ENCODE measurements at regions not wholly inside any gene's neighbourhood (a gene's known extent, or its start where the extent isn't known, plus 50 kb on each side); places are given as distances from the start of the nearest gene placed in this dataset.

GRCh38 chr9:118532592-118532991 is 828.4 kb downstream of the TLR4 start:
- no peak for DNase-seq

- no peak for DNase-seq
Measured at GRCh38 chr9:118533101-118533500, 828.9 kb downstream of the TLR4 start.

GRCh38 chr9:118533850-118534249 is 829.6 kb downstream of the TLR4 start:
- DNase-seq: no peak

- DNase-seq: no peak
Measured at GRCh38 chr9:118536153-118536552, 832.0 kb downstream of the TLR4 start.

GRCh38 chr9:118538959-118539358 is 830.3 kb downstream of the BRINP1 start:
- DNase-seq: no peak

- no peak for DNase-seq
Measured at GRCh38 chr9:118553465-118553864, 815.8 kb downstream of the BRINP1 start.

- no peak for DNase-seq
Measured at GRCh38 chr9:118554987-118555386, 814.2 kb downstream of the BRINP1 start.

GRCh38 chr9:118558026-118558425 is 811.2 kb downstream of the BRINP1 start:
- no peak for DNase-seq

GRCh38 chr9:118558891-118559290 is 810.3 kb downstream of the BRINP1 start:
- no peak for DNase-seq

GRCh38 chr9:118561051-118561450 is 808.2 kb downstream of the BRINP1 start:
- DNase-seq: no peak

- DNase-seq: no peak
Measured at GRCh38 chr9:118563677-118564076, 805.6 kb downstream of the BRINP1 start.

- no peak for DNase-seq
Measured at GRCh38 chr9:118567861-118568260, 801.4 kb downstream of the BRINP1 start.

GRCh38 chr9:118568704-118569103 is 800.5 kb downstream of the BRINP1 start:
- DNase-seq: no peak

GRCh38 chr9:118569148-118569547 is 800.1 kb downstream of the BRINP1 start:
- no peak for DNase-seq

GRCh38 chr9:118570066-118570465 is 799.2 kb downstream of the BRINP1 start:
- DNase-seq: no peak

GRCh38 chr9:118575341-118576070 is 793.7 kb downstream of the BRINP1 start:
- DNase-seq: no peak

GRCh38 chr9:118577121-118577520 is 792.1 kb downstream of the BRINP1 start:
- DNase-seq: no peak

- DNase-seq: no peak
Measured at GRCh38 chr9:118578467-118578866, 790.8 kb downstream of the BRINP1 start.

- DNase-seq: no peak
Measured at GRCh38 chr9:118583414-118583813, 785.8 kb downstream of the BRINP1 start.

- no peak for DNase-seq
Measured at GRCh38 chr9:118586978-118587377, 782.3 kb downstream of the BRINP1 start.

GRCh38 chr9:118594428-118594827 is 774.8 kb downstream of the BRINP1 start:
- no peak for DNase-seq

GRCh38 chr9:118595719-118596305 is 773.4 kb downstream of the BRINP1 start:
- no peak for DNase-seq

- no peak for DNase-seq
Measured at GRCh38 chr9:118596374-118597015, 772.7 kb downstream of the BRINP1 start.

- DNase-seq: no peak
Measured at GRCh38 chr9:118606668-118607067, 762.6 kb downstream of the BRINP1 start.
